ENCODE measurements at regions not wholly inside any gene's neighbourhood (a gene's known extent, or its start where the extent isn't known, plus 50 kb on each side); places are given as distances from the start of the nearest gene placed in this dataset.
"Not testable (repeated sequence)": the region's sequence is repeated elsewhere in the genome, so short reads cannot be mapped to it uniquely, and the experiment has no call there.

GRCh38 chr12:131536766-131537165 lies 174.1 kb upstream of the SFSWAP start:
- Histone ChIP-seq H3K27ac (no peak overlapping the region), H3K36me3 (no peaks in the 10 kb centered on the region), H3K4me1 (no peaks in the 10 kb centered on the region), H3K27me3 (no peaks in the 10 kb centered on the region), H3K4me3 (no peak overlapping the region), H3K9me3 (no peaks in the 10 kb centered on the region)
- no peak for TF ChIP-seq POLR2A (IDR thresholded peaks at IDR 0.05)
- TF ChIP-seq, protein P1, sequence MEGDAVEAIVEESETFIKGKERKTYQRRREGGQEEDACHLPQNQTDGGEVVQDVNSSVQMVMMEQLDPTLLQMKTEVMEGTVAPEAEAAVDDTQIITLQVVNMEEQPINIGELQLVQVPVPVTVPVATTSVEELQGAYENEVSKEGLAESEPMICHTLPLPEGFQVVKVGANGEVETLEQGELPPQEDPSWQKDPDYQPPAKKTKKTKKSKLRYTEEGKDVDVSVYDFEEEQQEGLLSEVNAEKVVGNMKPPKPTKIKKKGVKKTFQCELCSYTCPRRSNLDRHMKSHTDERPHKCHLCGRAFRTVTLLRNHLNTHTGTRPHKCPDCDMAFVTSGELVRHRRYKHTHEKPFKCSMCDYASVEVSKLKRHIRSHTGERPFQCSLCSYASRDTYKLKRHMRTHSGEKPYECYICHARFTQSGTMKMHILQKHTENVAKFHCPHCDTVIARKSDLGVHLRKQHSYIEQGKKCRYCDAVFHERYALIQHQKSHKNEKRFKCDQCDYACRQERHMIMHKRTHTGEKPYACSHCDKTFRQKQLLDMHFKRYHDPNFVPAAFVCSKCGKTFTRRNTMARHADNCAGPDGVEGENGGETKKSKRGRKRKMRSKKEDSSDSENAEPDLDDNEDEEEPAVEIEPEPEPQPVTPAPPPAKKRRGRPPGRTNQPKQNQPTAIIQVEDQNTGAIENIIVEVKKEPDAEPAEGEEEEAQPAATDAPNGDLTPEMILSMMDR (IDR thresholded peaks at IDR 0.05): no peak
- no peak for DNase-seq

- Histone ChIP-seq H3K4me1 (no peaks in the 10 kb centered on the region), H3K36me3 (no peaks in the 10 kb centered on the region), H3K27me3 (no peaks in the 10 kb centered on the region), H3K9me3 (no peaks in the 10 kb centered on the region), H3K4me3 (no peak overlapping the region), H3K27ac (no peak overlapping the region)
- no peak for TF ChIP-seq POLR2A (IDR thresholded peaks at IDR 0.05)
- TF ChIP-seq, protein P1 (IDR thresholded peaks at IDR 0.05): no peak
- DNase-seq: no peak
Measured at GRCh38 chr12:131537267-131537958, 173.5 kb upstream of the SFSWAP start.

DNA sequence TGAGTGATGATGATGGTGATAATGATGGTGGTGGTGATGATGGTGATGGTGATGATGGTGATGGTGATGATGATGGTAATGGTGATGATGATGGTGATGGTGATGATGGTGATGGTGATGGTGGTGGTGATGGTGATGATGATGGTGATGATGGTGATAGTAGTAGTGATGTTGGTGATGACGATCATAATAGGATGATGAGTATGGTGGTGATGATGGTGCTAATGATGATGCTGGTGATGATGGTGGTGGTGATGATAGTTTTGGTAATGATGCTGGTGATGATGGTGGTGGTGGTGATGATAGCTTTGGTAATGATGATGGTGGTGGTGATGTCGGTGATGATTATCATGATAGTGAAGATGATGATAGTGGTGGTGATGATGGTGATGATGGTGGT lies 171.5 kb upstream of the SFSWAP start:
- no peaks in the 10 kb centered on the region for H3K27me3 ChIP-seq
- no peak for DNase-seq
- no peak for TF ChIP-seq POLR2A (IDR thresholded peaks at IDR 0.05)
- TF ChIP-seq, protein P1 (IDR thresholded peaks at IDR 0.05): no peak
- H3K4me1 ChIP-seq: no peaks in the 10 kb centered on the region
- H3K27ac ChIP-seq: no peak overlapping the region
- no peak overlapping the region for H3K4me3 ChIP-seq
- no peaks in the 10 kb centered on the region for H3K9me3 ChIP-seq
- no peaks in the 10 kb centered on the region for H3K36me3 ChIP-seq

DNA sequence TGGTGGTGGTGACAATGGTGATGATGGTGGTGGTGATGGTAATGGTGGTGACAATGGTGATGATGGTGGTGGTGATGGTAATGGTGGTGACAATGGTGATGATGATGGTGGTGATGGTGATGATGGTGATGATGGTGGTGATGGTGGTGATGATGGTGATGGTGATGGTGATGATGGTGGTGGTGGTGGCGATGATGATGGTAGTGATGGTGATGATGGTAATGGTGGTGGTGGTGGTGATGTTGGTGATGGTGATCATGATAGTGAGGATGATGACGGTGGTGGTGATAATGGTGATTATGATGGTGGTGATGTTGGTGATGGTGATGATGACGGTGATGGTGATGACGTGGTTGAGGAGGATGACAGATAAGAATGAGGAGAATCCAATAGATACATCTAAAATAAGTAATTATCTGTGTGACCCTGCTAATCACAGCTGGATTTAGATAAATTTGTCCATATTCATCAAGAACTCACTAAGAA lies 170.7 kb upstream of the SFSWAP start:
- Histone ChIP-seq H3K27me3 (no peaks in the 10 kb centered on the region), H3K36me3 (no peaks in the 10 kb centered on the region), H3K4me1 (no peaks in the 10 kb centered on the region), H3K4me3 (no peak overlapping the region), H3K9me3 (no peaks in the 10 kb centered on the region), H3K27ac (no peak overlapping the region)
- DNase-seq: no peak
- TF ChIP-seq, protein P1 (IDR thresholded peaks at IDR 0.05): no peak
- TF ChIP-seq POLR2A (IDR thresholded peaks at IDR 0.05): no peak

- H3K27ac ChIP-seq: not testable (repeated sequence)
Measured at GRCh38 chr12:131541512-131541911, 169.4 kb upstream of the SFSWAP start.

GRCh38 chr12:131542351-131542750 lies 168.5 kb upstream of the SFSWAP start:
- no peak overlapping the region for H3K27ac ChIP-seq
- H3K27me3 ChIP-seq: no peaks in the 10 kb centered on the region
- no peaks in the 10 kb centered on the region for H3K36me3 ChIP-seq
- H3K9me3 ChIP-seq: no peaks in the 10 kb centered on the region
- TF ChIP-seq, protein P1 (IDR thresholded peaks at IDR 0.05): no peak
- no peak for TF ChIP-seq POLR2A (IDR thresholded peaks at IDR 0.05)
- H3K4me3 ChIP-seq: no peak overlapping the region
- DNase-seq: no peak
- H3K4me1 ChIP-seq: no peaks in the 10 kb centered on the region

More at GRCh38 chr12:131541512-131541911, 169.4 kb upstream of the SFSWAP start:
- H3K9me3 ChIP-seq, H3K4me3 ChIP-seq, H3K27me3 ChIP-seq, H3K36me3 ChIP-seq, H3K4me1 ChIP-seq, DNase-seq: not testable (repeated sequence)
